PC-3 (cell line): ENCODE measurements at regions not wholly inside any gene's neighbourhood (a gene's known extent, or its start where the extent isn't known, plus 50 kb on each side); places are given as distances from the start of the nearest gene placed in this dataset.

Source experiments
- EZH2 ChIP-seq: fragments of 300-600 bp; sonication (generic); IDR thresholded peaks from one replicate; pipeline ENCODE4 v1.6.1; 2017; ENCODE audit warnings: antibody characterized with exemption, mild to moderate bottlenecking, low read length; ENCODE audit not compliant: unreplicated experiment
- TF ChIP-seq, protein P1 (sequence below): fragments of 300-600 bp; sonication (generic); conservative IDR thresholded peaks from 2 replicates; pipeline ENCODE4 v1.5.1; 2017; ENCODE audit warnings: antibody characterized with exemption, low read depth, mild to moderate bottlenecking, low read length

- TF ChIP-seq, protein P1, sequence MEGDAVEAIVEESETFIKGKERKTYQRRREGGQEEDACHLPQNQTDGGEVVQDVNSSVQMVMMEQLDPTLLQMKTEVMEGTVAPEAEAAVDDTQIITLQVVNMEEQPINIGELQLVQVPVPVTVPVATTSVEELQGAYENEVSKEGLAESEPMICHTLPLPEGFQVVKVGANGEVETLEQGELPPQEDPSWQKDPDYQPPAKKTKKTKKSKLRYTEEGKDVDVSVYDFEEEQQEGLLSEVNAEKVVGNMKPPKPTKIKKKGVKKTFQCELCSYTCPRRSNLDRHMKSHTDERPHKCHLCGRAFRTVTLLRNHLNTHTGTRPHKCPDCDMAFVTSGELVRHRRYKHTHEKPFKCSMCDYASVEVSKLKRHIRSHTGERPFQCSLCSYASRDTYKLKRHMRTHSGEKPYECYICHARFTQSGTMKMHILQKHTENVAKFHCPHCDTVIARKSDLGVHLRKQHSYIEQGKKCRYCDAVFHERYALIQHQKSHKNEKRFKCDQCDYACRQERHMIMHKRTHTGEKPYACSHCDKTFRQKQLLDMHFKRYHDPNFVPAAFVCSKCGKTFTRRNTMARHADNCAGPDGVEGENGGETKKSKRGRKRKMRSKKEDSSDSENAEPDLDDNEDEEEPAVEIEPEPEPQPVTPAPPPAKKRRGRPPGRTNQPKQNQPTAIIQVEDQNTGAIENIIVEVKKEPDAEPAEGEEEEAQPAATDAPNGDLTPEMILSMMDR = no peak
- no peak for TF ChIP-seq EZH2
Measured at GRCh38 chr19:28670836-28671235, 542.1 kb downstream of the UQCRFS1 start.
